HG02798 (cell line): ENCODE measurements at regions not wholly inside any gene's neighbourhood (a gene's known extent, or its start where the extent isn't known, plus 50 kb on each side); places are given as distances from the start of the nearest gene placed in this dataset.

Experiments used
- ATAC-seq: cut with Tn5 transposase; IDR thresholded peaks from one replicate; pipeline ENCODE4 v1.9.1; 2021; ENCODE audit warnings: mild to moderate bottlenecking; ENCODE audit not compliant: unreplicated experiment, poor library complexity

GRCh38 chr16:86322283-86322682, 188.0 kb upstream of the FOXF1 start:
- ATAC-seq: no peak

GRCh38 chr16:86322806-86323205, 187.5 kb upstream of the FOXF1 start:
- no peak for ATAC-seq

DNA sequence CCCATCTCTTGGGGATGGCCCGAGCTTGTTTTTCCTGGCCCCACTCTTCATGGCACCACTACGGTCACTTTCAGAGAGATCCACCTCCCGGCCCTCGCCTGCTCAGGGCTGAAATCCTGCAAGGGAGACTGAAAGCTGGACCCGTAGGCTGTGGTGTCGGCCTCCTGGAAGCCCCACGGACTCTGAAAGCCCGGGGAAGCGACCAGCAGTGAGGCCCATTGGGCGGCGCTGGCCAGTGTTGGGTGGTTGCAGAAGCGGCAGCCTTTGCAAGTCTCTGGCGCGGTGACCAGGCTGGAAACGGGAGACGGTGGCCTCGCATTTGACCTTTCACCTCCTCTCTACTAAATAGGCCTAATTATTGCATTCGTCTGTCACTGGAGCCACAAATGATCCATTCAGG, 186.0 kb upstream of the FOXF1 start:
- ATAC-seq: no peak

DNA sequence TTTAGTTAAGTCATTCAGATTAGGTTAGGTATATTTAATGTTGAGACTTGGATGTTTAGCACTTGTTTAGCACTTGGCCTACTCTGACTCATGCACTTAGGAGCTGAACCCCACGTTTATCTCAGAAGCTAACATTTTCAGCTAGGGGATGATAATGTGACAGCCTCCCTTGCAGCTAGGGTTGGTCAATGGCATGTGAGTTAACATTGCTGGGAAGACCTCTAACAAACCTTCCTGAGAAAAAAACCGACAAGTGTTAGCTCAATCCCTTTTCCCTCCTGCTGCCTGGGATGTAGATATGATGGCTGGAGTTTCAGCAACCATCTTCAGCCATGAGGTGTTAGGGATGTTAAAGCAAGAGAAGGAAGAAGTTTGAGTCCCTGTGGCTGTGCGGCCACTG, 185.0 kb upstream of the FOXF1 start:
- no peak for ATAC-seq

- ATAC-seq: no peak
Observed at GRCh38 chr16:86325895-86326294, 184.4 kb upstream of the FOXF1 start.

GRCh38 chr16:86327321-86327720, 183.0 kb upstream of the FOXF1 start:
- no peak for ATAC-seq

GRCh38 chr16:86330906-86331305, 179.4 kb upstream of the FOXF1 start:
- no peak for ATAC-seq

GRCh38 chr16:86334079-86334635, 176.2 kb upstream of the FOXF1 start:
- ATAC-seq: no peak

GRCh38 chr16:86335266-86336172, 174.8 kb upstream of the FOXF1 start:
- no peak for ATAC-seq

DNA sequence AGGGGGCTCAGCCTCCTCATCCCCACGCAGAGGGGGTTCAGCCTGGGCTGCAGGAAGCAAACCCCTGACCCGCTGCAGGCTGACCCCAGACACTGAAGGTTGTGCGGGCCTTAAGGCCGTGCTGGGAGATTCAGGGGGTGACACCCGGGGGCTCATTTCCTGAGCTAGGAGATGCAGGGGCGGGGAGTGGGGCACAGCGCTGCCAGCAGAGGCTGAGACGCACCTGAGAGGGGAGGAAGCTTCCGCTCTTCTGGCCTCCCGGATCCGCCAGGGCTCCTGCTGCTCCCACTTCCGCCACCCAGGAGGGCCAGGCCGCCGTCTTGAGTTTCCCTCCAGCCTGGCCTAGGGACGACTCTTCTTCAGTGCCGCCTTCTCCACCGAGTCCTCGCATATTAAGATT, 173.2 kb upstream of the FOXF1 start:
- no peak for ATAC-seq

GRCh38 chr16:86337581-86338402, 172.5 kb upstream of the FOXF1 start:
- no peak for ATAC-seq

GRCh38 chr16:86338403-86339115, 171.8 kb upstream of the FOXF1 start:
- no peak for ATAC-seq

- ATAC-seq: no peak
Observed at GRCh38 chr16:86342161-86342834, 168.0 kb upstream of the FOXF1 start.

- ATAC-seq: no peak
Observed at GRCh38 chr16:86343027-86343795, 167.1 kb upstream of the FOXF1 start.

GRCh38 chr16:86343796-86344585, 166.3 kb upstream of the FOXF1 start:
- no peak for ATAC-seq

GRCh38 chr16:86344586-86344871, 165.8 kb upstream of the FOXF1 start:
- no peak for ATAC-seq

GRCh38 chr16:86344881-86345280, 165.4 kb upstream of the FOXF1 start:
- ATAC-seq: no peak

DNA sequence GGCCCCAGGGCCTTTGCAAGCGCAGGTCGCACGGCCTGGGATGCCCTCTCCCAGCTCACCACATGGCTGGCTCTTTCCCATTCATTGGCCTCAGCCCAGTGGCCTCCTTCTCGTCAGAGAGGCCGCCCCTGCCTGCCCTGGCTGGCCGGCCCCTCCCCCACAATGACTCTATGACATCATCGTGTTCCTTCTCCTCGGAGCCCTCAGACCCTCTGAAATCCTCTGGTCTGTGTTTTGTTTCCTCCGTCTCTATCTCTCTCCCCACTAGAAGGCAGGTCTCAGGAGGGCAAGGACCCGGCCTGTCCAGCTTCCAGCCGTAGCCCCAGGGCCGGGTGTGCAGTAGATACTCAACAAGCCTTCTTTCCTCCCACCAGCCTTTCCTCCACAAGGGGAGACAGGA, 164.8 kb upstream of the FOXF1 start:
- ATAC-seq: no peak

DNA sequence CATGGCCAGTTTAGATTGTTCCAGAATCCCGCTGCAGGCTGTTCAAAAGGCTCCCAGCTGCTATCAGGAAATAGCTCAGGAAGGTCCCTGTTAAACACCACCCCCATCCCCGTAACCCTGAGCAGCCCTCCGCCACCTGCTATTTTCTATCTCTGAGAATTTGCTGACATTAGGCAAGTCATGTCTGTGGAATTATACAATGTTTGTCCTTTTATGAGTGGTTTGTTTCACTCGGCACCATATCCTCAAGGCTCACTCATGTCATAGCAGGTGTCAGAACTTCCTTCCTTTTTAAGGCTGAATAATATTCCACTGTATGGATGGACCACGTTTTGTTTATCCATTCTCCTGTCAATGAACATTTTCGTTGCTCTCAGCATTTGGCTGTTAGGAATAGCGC, 164.3 kb upstream of the FOXF1 start:
- no peak for ATAC-seq
